Skeletal muscle satellite cell (primary cell): ENCODE measurements at regions not wholly inside any gene's neighbourhood (a gene's known extent, or its start where the extent isn't known, plus 50 kb on each side); places are given as distances from the start of the nearest gene placed in this dataset.

Experiments used
- H3K27me3 ChIP-seq: 2 replicates; pipeline ENCODE4 v1.7.0; 2013; ENCODE audit warnings: low read length; ENCODE audit not compliant: control insufficient read depth, insufficient read depth
- H3K36me3 ChIP-seq: 2 replicates; pipeline ENCODE4 v1.7.0; 2013; ENCODE audit warnings: mild to moderate bottlenecking, control low read depth, low read length; ENCODE audit not compliant: insufficient read depth
- H3K4me1 ChIP-seq: 2 replicates; pipeline ENCODE4 v1.7.0; 2013; ENCODE audit warnings: low read length; ENCODE audit not compliant: control insufficient read depth, insufficient read depth
- H3K4me2 ChIP-seq: 2 replicates; pipeline ENCODE4 v1.7.0; 2013; ENCODE audit warnings: mild to moderate bottlenecking, low read length
- H3K4me3 ChIP-seq: 2 replicates; pipeline ENCODE4 v1.7.0; 2013; ENCODE audit warnings: low read length
- H3K9ac ChIP-seq: 2 replicates; pipeline ENCODE4 v1.7.0; 2013; ENCODE audit warnings: mild to moderate bottlenecking, low read depth, low read length, moderate library complexity
- H3K9me3 ChIP-seq: replicated peaks from 2 replicates; pipeline ENCODE4 v1.7.0; 2013; ENCODE audit warnings: mild to moderate bottlenecking, control low read depth, low read length

DNA sequence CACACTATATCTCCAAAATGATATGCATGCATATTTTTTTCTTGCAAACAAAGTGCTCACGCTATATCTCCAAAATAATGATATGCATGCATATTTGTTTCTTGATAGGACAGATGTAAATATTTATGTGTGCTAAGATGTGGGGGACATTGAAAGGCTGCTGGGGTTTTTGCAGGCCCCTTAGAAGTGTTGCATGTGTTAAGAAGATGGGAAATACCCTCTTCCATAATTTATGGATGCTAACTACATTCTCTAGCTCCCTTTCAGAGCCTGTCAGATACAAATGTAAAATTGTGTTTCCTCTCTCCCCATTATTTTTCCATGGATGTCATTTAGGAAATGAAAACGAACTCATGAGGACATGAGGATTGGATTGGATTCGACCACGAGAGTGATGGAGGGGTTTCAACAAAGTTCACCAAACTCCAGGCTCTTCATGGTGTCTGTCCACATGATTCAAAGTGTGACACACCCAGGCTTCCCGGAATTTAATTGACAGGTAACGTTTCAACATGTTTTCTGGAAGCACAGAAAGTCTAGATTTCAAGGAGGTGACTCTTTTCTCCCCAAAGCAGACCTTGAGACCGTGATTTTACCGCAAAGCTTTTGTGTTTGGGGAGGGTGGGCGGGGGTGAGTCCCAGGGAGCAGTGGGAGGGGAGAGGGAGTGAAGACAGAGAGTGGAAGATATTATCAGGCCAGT, 94.4 kb upstream of the CD99 start:
- peaks cover 6% of the 10 kb centered on the region for H3K36me3 ChIP-seq
- peaks cover 6% of the 10 kb centered on the region for H3K4me1 ChIP-seq
- no peak overlapping the region for H3K4me2 ChIP-seq
- H3K27me3 ChIP-seq: no peaks in the 10 kb centered on the region
- no peaks in the 10 kb centered on the region for H3K9me3 ChIP-seq
- no peak overlapping the region for H3K4me3 ChIP-seq
- H3K9ac ChIP-seq: no peak overlapping the region

DNA sequence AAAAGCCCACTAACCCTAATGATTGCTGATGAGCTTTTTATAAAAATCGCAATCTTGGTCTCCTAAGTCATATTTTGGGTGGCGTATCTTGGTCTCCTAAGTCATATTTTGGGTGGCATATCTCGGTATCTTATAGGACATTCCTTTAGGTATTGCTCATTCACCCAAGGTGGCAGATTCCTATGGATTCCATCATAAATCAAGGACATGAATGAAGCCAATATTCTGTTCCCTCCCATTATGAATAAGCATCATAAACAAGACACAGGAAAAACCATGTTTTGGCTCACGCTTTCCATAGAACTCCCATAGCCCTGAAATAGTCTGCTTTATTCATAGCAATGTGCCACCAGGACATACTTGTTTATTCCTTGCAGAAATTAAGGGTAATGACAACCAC, 95.0 kb upstream of the CD99 start:
- Histone ChIP-seq H3K36me3 (peaks cover 6% of the 10 kb centered on the region), H3K27me3 (no peaks in the 10 kb centered on the region), H3K4me1 (peaks cover 6% of the 10 kb centered on the region), H3K4me2 (no peak overlapping the region), H3K9me3 (no peaks in the 10 kb centered on the region), H3K4me3 (no peak overlapping the region), H3K9ac (no peak overlapping the region)

DNA sequence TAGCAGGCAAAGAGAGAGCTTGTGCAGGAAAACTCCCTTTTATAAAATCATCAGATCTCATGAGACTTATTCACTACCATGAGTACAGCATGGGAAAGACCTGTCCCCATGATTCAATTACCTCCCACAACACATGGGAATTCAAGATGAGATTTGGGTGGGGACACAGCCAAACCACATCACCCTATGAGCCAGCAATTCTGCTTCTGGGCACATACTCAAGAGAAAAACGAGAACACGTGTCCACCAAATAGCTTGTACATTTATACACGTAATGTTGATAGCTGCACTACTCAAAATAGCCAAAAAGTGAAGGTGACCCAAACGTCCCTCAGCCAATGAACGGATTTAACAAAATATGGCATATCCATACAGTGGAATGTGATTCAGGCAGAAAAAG, 94.5 kb upstream of the DHRSX start:
- Histone ChIP-seq H3K4me1 (peaks cover 6% of the 10 kb centered on the region), H3K27me3 (no peaks in the 10 kb centered on the region), H3K4me3 (no peak overlapping the region), H3K9me3 (no peaks in the 10 kb centered on the region), H3K9ac (no peak overlapping the region), H3K4me2 (no peak overlapping the region), H3K36me3 (no peaks in the 10 kb centered on the region)

DNA sequence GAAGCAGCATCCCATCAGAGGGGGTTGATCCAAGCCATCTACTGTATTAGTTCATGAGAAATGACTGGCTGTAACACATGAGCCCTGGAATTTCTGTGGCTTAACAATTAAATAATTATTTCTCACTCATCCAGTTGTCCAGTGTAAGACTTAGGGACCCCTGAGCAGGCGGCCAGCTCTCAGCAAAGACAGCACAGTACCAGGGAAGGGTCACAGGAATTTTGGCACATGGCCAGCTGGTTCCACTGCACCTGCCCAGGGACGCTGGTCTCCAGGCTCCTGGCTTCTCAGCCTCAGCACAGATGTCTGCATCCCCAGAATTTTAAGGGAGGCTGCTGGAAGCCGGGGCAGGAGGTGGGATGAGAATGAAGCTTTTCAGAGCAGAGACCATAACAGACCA, 93.7 kb upstream of the DHRSX start:
- Histone ChIP-seq H3K4me2 (no peak overlapping the region), H3K36me3 (no peaks in the 10 kb centered on the region), H3K4me3 (no peak overlapping the region), H3K27me3 (no peaks in the 10 kb centered on the region), H3K9ac (no peak overlapping the region), H3K9me3 (no peaks in the 10 kb centered on the region), H3K4me1 (peaks cover 6% of the 10 kb centered on the region)

DNA sequence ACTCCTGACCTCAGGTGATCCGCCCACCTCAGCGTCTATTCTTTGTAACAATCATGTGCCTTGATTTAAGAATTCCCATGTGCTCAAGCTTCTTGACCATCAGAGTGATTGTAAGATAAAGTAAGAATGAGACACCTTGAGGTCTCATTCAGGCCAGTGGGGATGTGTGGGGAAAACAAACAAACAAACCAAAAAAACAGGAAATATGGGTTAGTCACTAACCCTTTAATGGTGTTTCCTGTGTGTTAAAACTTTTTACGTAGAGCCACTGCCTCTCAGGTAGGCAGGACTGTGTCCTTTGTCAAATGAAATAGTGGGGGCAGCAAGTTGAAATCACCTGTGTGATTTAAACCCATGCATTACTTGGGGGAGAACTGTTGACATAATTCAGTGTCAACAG, 91.5 kb upstream of the DHRSX start:
- H3K36me3 ChIP-seq: no peaks in the 10 kb centered on the region

DNA sequence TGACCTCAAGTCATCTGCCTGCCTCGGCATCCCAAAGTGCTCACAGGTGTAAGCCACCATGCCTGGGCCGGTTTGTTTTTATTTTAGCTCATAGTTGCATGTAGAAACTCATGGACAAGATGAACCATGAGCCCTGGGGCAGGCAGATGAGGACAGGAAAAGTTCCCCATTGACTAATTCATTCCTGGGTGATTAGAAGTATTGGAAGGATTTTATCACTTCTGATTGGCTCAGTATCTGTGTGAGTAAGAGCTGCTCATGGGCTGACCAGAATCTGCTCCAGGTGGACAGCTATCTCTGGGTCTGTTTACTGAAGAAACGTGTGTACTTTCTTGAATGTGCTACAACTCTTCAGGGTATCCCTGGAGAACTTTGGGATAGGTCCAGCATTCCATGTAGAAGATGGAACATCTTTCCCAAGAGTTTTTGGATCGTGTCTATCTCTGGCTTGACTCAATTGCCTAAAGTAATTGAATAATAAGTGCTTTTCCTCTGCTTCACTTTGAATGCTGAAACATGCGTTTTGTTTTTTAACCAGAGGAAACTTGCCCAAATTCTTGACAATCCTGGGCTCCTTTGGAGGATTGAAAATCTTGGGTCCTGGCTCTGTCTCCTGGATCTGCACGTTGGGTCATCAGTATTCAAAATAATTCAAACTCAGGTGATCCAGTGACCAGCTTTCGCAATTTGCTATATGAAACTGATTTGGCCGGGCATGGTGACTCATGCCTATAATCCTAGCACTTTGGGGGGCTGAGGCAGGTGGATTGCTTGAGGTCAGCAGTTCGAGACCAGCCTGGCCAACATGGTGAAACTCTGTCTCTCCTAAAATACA, 88.6 kb upstream of the DHRSX start:
- Histone ChIP-seq H3K4me2 (no peak overlapping the region), H3K27me3 (peaks cover 22% of the 10 kb centered on the region), H3K9ac (no peak overlapping the region), H3K36me3 (no peaks in the 10 kb centered on the region), H3K4me1 (no peaks in the 10 kb centered on the region), H3K4me3 (no peak overlapping the region), H3K9me3 (no peaks in the 10 kb centered on the region)

More for the DNA sequence above, 91.5 kb upstream of the DHRSX start:
- H3K9me3 ChIP-seq: no peaks in the 10 kb centered on the region
- peaks cover 6% of the 10 kb centered on the region for H3K4me1 ChIP-seq
- H3K4me2 ChIP-seq: no peak overlapping the region
- H3K27me3 ChIP-seq: peaks cover 5% of the 10 kb centered on the region
- H3K9ac ChIP-seq: no peak overlapping the region
- no peak overlapping the region for H3K4me3 ChIP-seq

DNA sequence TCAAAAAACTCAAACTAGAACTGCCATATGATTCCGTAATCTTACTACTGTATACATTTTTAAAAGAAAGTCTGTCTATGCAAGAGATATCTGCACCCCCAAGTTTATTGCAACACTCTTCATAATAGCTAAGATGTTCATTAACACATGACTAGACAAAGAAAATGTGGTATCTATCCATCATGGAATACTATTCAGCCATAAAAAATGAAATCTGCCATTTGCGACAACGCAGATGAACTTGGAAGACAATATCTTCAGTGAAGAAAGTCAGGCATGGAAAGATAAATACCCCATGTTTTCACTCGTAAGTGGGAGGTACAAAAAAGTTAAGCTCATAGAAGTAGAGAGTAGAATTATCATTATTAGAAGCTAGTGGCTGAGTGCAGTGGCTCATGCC, 87.3 kb upstream of the DHRSX start:
- Histone ChIP-seq H3K9me3 (no peaks in the 10 kb centered on the region), H3K27me3 (peaks cover 28% of the 10 kb centered on the region), H3K36me3 (no peaks in the 10 kb centered on the region), H3K4me3 (no peak overlapping the region), H3K4me2 (no peak overlapping the region), H3K9ac (no peak overlapping the region), H3K4me1 (no peaks in the 10 kb centered on the region)

DNA sequence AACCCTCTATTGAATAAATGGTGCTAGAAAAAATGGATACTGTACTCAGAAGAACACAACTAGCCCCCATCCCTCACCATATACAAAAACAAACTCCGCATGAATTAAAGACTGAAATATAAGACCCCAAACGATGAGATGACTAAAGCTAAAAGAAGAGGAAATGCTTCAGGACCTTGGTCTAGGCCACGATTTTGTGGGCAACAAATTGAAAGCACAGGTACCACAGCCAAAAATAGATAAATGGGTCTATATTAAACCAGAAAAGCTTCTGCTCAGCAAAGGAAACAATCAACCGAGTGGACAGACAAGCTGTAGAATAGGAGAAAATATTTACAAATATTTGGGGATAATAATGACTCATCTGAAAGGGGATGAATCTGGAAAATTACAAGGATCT, 86.4 kb upstream of the DHRSX start:
- Histone ChIP-seq H3K4me3 (no peak overlapping the region), H3K4me1 (no peaks in the 10 kb centered on the region), H3K27me3 (peaks cover 37% of the 10 kb centered on the region), H3K4me2 (no peak overlapping the region), H3K9me3 (no peaks in the 10 kb centered on the region), H3K36me3 (no peaks in the 10 kb centered on the region), H3K9ac (no peak overlapping the region)

DNA sequence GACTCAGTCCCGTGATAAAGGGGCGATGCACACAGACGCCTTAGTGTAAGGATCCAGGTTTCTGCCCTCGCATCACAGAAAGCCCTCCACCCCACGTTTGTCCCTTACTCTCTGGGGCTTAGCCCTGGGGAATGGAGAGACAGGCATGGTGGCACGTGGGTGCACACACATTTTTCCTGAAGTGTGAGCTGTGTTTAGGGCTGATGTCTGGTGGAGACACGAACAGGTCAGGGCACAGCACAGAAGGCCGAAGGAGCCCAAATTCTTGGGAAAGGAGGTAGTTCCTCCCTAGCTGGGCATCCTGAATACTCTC, 84.3 kb upstream of the DHRSX start:
- no peak overlapping the region for H3K4me3 ChIP-seq
- H3K9ac ChIP-seq: no peak overlapping the region
- H3K36me3 ChIP-seq: no peaks in the 10 kb centered on the region

DNA sequence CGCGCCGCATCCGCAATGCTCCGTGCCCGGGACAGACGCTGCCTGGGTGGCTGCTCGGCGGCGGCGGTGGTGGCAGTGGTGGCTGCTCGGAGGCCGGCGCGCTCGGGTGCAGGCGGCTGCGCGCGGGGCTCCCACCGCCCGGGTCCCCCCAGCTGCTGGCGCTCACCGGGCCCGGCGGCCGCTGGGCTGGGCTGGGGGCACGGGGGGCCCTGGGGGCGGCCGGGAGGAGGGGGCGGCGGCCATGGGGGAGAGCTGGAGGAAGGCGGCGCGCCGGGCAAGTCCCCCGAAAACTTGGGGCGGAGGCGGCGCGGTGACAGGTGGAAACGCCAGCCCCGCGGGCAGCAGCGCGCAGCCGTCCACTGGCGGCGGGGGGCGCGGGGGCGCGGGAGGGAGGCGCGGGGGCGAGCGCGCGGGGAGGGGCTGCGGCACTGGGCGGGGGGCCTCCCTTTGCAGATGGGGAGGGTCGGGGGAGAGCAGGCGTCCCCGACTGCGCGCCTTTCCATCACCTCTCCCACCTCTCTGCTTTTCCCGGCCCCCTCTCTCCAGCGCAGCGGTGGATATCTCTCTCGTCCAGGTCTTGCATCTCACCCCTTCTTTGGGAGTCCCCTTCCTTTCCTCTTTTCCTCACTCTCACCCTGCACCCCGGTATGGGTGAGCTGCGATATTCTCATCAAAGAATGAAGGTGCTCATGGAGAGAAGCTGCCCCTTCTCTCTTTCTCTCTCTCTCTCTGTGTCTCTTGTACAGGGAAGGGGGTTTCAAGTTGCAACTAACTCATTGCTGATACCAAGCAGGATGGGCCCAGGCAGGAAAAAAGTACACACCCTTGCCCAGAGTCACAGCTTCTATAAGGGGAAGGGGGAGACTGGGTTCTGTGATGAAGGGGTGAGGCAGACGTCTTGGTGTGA, 83.7 kb upstream of the DHRSX start:
- H3K4me3 ChIP-seq: no peak overlapping the region

More for the DNA sequence above, 84.3 kb upstream of the DHRSX start:
- Histone ChIP-seq H3K9me3 (no peaks in the 10 kb centered on the region), H3K27me3 (peaks cover 48% of the 10 kb centered on the region), H3K4me1 (no peaks in the 10 kb centered on the region), H3K4me2 (no peak overlapping the region)

More for the DNA sequence above, 83.7 kb upstream of the DHRSX start:
- H3K9ac ChIP-seq: no peak overlapping the region
- no peaks in the 10 kb centered on the region for H3K9me3 ChIP-seq
- H3K27me3 ChIP-seq: peaks cover 48% of the 10 kb centered on the region
- H3K4me2 ChIP-seq: no peak overlapping the region
- H3K36me3 ChIP-seq: no peaks in the 10 kb centered on the region
- no peaks in the 10 kb centered on the region for H3K4me1 ChIP-seq
